ENCODE measurements at regions not wholly inside any gene's neighbourhood (a gene's known extent, or its start where the extent isn't known, plus 50 kb on each side); places are given as distances from the start of the nearest gene placed in this dataset.

DNA sequence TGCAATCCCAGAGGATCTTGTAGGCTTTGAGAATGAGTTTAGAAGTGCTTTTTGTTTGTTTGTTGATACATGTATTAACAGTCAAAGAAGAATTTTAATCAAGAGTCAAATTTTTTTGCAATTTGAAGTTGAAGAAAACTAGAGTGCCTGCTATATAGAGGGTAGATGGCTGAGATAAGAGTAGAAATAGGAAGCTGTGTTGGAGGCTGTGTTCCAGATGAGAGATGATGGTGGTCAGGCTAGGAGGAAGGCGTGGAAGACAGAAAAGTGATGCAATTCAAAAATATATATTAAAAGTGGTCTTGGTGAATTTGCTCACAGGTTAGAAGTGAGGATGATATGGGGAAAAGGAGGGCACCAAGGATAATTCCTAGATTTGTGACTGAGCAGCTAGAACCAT, 978.3 kb downstream of the BCL11A start:
- H3K4me3 ChIP-seq (ENCODE audit: low read depth, low read length), result no peak overlapping the region
- TF ChIP-seq CTCF (IDR thresholded peaks at IDR 0.05; ENCODE audit: low read depth, low read length), result no peak

DNA sequence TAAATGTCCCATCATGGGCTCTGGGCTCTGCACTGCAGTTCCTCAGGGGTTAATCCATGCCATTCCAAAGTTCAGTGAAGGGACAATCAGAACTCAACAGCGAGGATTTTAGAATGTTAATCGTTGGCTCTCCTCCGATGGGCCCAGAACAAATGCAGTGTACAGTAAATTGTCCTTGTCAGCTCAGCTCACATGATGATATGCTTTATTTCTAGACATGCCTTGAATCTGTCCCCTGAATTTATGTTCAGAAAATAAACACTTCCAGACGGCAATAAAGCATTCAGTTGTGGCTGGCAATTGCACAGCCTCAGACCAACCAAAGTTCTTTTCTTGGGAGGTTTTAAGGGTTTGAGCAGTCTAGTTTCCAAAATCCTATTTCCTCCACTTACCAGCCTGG, 981.2 kb downstream of the BCL11A start:
- no peak for TF ChIP-seq CTCF (IDR thresholded peaks at IDR 0.05; ENCODE audit: low read depth, low read length)
- H3K4me3 ChIP-seq (ENCODE audit: low read depth, low read length), result no peak overlapping the region

- TF ChIP-seq CTCF (IDR thresholded peaks at IDR 0.05; ENCODE audit: low read depth, low read length), result no peak
Observed at GRCh38 chr2:59570818-59571217, 982.6 kb downstream of the BCL11A start.

DNA sequence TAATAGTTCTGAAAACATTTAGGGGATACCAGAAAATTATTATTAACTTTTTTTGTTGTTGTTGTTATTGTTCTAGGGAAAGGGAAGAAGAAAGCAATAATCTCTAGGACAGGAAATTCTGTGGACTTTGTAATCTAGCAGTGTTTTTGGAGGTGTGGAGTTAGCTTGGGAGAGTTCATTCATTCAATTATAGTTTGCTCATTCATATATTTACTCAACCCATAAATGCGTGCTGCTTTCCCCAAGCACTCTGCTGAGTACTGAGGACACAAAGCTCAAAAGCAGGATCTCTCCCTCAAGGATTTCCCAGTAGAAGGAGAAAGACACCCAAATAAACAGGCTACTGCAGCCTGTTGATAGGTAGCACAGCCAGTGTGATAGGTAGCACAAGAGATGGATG, 984.3 kb downstream of the BCL11A start:
- TF ChIP-seq CTCF (IDR thresholded peaks at IDR 0.05; ENCODE audit: low read depth, low read length), result no peak
- H3K4me3 ChIP-seq (ENCODE audit: low read depth, low read length), result no peak overlapping the region

More at GRCh38 chr2:59570818-59571217, 982.6 kb downstream of the BCL11A start:
- no peak overlapping the region for H3K4me3 ChIP-seq (ENCODE audit: low read depth, low read length)

- H3K4me3 ChIP-seq (ENCODE audit: low read depth, low read length), result no peak overlapping the region
- no peak for TF ChIP-seq CTCF (IDR thresholded peaks at IDR 0.05; ENCODE audit: low read depth, low read length)
Observed at GRCh38 chr2:59568461-59568860, 985.0 kb downstream of the BCL11A start.

- TF ChIP-seq CTCF (IDR thresholded peaks at IDR 0.05; ENCODE audit: low read depth, low read length), result no peak
- H3K4me3 ChIP-seq (ENCODE audit: low read depth, low read length), result no peak overlapping the region
Observed at GRCh38 chr2:59567151-59567550, 986.3 kb downstream of the BCL11A start.

DNA sequence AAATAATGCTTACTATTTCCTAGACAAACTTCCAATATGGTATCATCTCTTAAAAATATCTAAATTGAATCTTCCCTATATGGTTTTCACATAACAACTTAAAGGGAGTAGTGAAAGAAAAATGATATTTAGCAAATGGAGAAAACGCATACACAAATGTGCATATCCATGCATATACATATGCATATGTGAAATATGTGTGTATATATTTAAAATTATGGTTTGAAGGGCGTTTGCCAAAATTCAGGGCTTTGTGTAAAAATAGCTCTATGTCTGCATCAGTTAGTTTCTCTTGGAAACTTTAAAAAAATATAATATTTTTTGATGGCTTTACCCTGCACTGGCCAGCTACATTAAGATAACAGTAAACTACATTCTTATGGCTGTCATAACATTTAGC, 986.7 kb downstream of the BCL11A start:
- H3K4me3 ChIP-seq (ENCODE audit: low read depth, low read length), result no peak overlapping the region
- TF ChIP-seq CTCF (IDR thresholded peaks at IDR 0.05; ENCODE audit: low read depth, low read length), result no peak

All from WI38 (cell line).